ENCODE measurements at regions not wholly inside any gene's neighbourhood (a gene's known extent, or its start where the extent isn't known, plus 50 kb on each side); places are given as distances from the start of the nearest gene placed in this dataset.

DNA sequence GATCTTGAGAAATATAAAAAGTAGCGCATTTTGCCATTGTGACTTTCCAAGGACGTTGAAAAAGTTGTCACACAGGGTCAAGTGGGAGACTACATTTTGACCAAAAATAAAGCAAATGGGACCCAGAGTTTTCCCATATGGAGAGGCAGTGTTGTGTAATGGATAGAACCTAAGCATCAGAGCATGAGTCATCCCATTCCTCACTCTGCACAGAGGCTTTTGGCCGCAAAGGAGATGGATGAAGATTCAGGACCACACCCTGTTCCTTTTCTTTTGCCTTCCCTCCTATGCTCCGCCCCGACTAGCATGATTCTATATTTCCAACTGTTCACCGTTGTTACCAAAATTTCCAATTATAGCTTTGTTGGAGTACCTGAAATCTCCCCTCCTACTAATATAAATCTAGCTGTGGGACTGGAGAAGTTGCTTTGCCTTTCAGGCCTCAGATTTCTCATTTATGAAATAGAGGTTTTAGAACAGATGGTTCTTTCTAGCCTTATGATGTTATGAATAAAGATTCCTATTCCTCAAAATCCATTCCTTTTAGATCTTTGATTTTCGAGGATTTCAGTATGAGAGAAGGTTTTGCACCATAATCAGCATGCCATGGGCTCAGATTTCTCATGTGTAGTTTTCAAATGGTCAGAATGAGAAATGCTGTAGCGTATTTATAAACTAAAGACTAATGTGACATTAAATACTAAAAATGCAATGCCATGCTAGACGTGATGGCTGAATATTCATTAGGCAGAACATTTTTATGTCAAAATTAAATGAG lies 921.9 kb upstream of the TENM4 start:
- no peaks in the 10 kb centered on the region for H3K27me3 ChIP-seq (replicated peaks in 1 of 4; ENCODE audit: control insufficient read depth in 3 of 4, extremely low read depth in 1 of 4, insufficient read depth in 3 of 4, low read length in 3 of 4)
- ChIA-PET POLR2A (ENCODE audit: partially characterized antibody) (no interaction called here), CTCF (ENCODE audit: partially characterized antibody) (interaction anchor here (0.7 kb wide), 1 partner anchor 19 kb away, joined by 3 read pairs; no protein-coding TSS in a partner anchor)
- H3K9ac ChIP-seq (replicated peaks in 1 of 4; ENCODE audit: extremely low read depth in 1 of 4, low read depth in 3 of 4, low read length in 3 of 4), result no peak overlapping the region
- H4K8ac ChIP-seq (ENCODE audit: extremely low read depth, insufficient read depth, low read length), result no peak overlapping the region
- TF ChIP-seq NANOG (IDR thresholded peaks at IDR 0.05; ENCODE audit: insufficient read depth, low read depth, low read length, poor library complexity, severe bottlenecking), result no peak
- no peak for TF ChIP-seq CBX5 (IDR thresholded peaks at IDR 0.05; ENCODE audit: low read depth, low read length)
- TF ChIP-seq, protein P1, sequence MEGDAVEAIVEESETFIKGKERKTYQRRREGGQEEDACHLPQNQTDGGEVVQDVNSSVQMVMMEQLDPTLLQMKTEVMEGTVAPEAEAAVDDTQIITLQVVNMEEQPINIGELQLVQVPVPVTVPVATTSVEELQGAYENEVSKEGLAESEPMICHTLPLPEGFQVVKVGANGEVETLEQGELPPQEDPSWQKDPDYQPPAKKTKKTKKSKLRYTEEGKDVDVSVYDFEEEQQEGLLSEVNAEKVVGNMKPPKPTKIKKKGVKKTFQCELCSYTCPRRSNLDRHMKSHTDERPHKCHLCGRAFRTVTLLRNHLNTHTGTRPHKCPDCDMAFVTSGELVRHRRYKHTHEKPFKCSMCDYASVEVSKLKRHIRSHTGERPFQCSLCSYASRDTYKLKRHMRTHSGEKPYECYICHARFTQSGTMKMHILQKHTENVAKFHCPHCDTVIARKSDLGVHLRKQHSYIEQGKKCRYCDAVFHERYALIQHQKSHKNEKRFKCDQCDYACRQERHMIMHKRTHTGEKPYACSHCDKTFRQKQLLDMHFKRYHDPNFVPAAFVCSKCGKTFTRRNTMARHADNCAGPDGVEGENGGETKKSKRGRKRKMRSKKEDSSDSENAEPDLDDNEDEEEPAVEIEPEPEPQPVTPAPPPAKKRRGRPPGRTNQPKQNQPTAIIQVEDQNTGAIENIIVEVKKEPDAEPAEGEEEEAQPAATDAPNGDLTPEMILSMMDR (IDR thresholded peaks at IDR 0.05; ENCODE audit: control extremely low read depth in 1 of 3, insufficient read depth in 1 of 3, low read depth in 1 of 3, low read length in 3 of 3), result no peak
- no peak for TF ChIP-seq SRF (IDR thresholded peaks at IDR 0.05; ENCODE audit: low read depth, low read length)
- TF ChIP-seq CBX8 (IDR thresholded peaks at IDR 0.05; ENCODE audit: borderline replicate concordance, low read depth, low read length), result no peak
- TF ChIP-seq KDM4A (IDR thresholded peaks at IDR 0.05; ENCODE audit: low read depth, low read length, severe bottlenecking), result no peak
- no peak overlapping the region for H4K91ac ChIP-seq (replicated peaks; ENCODE audit: insufficient read length, low read length)
- peak overlapping the region; percentile 27 for H3K4ac ChIP-seq (replicated peaks; ENCODE audit: insufficient read length, low read depth, low read length)
- no peak overlapping the region for H2AK5ac ChIP-seq (ENCODE audit: low read depth, low read length)
- H3K23me2 ChIP-seq (ENCODE audit: low read depth, low read length), result no peaks in the 10 kb centered on the region
- H2BK20ac ChIP-seq (ENCODE audit: low read length), result no peak overlapping the region
- H2AFZ ChIP-seq (ENCODE audit: low read length), result no peak overlapping the region
- H2BK12ac ChIP-seq (ENCODE audit: low read depth, low read length), result no peak overlapping the region
- H3K79me1 ChIP-seq (ENCODE audit: low read depth, low read length), result no peaks in the 10 kb centered on the region
- no peak overlapping the region for H2BK15ac ChIP-seq (ENCODE audit: low read length)
- no peaks in the 10 kb centered on the region for H3K4me1 ChIP-seq (replicated peaks in 1 of 4; ENCODE audit: control insufficient read depth in 3 of 4, insufficient read depth in 4 of 4, low read length in 3 of 4)
- no peak overlapping the region for H2BK120ac ChIP-seq (replicated peaks; ENCODE audit: low read depth, low read length)
- H4K5ac ChIP-seq (ENCODE audit: insufficient read length, low read depth, low read length), result no peak overlapping the region
- H3K27ac ChIP-seq (ENCODE audit: low read depth, low read length), result no peak overlapping the region
- no peak overlapping the region for H2BK5ac ChIP-seq (ENCODE audit: low read depth, low read length)
- WGBS, 2 experiments (ENCODE audit: extremely low coverage in 1 of 2, insufficient coverage in 1 of 2, insufficient read length in 1 of 2, insufficient replicate concordance in 2 of 2, low coverage in 1 of 2, low lambda C conversion rate in 2 of 2, missing lambda C conversion rate in 1 of 2), result 87% methylated on average over 9 of the region's 9 CpGs; no CpG with 5 or more reads in 1 of the 2 experiments
- H3K14ac ChIP-seq (ENCODE audit: insufficient read length), result no peak overlapping the region
- H3K9me3 ChIP-seq (ENCODE audit: insufficient read depth in 2 of 2, low read depth in 1 of 2, low read length in 1 of 2), result no peaks in the 10 kb centered on the region
- H3K56ac ChIP-seq (replicated peaks; ENCODE audit: insufficient read length, low read depth, low read length), result no peak overlapping the region
- H3K36me3 ChIP-seq (ENCODE audit: control insufficient read depth in 2 of 4, insufficient read depth in 4 of 4, low read length in 3 of 4), result no peaks in the 10 kb centered on the region
- no peak overlapping the region for H3K18ac ChIP-seq (ENCODE audit: extremely low read depth, low read length)
- no peak overlapping the region for H3K23ac ChIP-seq (ENCODE audit: insufficient read length)
- FAIRE-seq (no peak), DNase-seq (ENCODE audit: low read depth in 1 of 2, low spot score in 2 of 2) (no peak)
- no peak overlapping the region for H3K4me2 ChIP-seq (ENCODE audit: insufficient read depth in 1 of 2, low read depth in 2 of 2, low read length in 2 of 2)
- H4K20me1 ChIP-seq (replicated peaks in 1 of 2; ENCODE audit: control insufficient read depth in 1 of 2, insufficient read depth in 2 of 2, low read length in 2 of 2), result no peaks in the 10 kb centered on the region
- H3K4me3 ChIP-seq (ENCODE audit: extremely low read depth in 1 of 4, insufficient read depth in 2 of 4, low read depth in 3 of 4, low read length in 4 of 4), result no peak overlapping the region
- H3K79me2 ChIP-seq (ENCODE audit: control insufficient read depth in 1 of 2, insufficient read depth in 2 of 2, low read length in 2 of 2), result no peaks in the 10 kb centered on the region

Measured in H1 (cell line).